GM11168 (cell line): ENCODE measurements at regions not wholly inside any gene's neighbourhood (a gene's known extent, or its start where the extent isn't known, plus 50 kb on each side); places are given as distances from the start of the nearest gene placed in this dataset.

Source experiments
- in situ Hi-C: fragments of 300-500 bp; cut with MboI; formaldehyde crosslinking; loops from one replicate; pipeline ENCODE4 v1.12.0; 2022; ENCODE audit warnings: low sequenced_read_pairs; ENCODE audit not compliant: unreplicated experiment

DNA sequence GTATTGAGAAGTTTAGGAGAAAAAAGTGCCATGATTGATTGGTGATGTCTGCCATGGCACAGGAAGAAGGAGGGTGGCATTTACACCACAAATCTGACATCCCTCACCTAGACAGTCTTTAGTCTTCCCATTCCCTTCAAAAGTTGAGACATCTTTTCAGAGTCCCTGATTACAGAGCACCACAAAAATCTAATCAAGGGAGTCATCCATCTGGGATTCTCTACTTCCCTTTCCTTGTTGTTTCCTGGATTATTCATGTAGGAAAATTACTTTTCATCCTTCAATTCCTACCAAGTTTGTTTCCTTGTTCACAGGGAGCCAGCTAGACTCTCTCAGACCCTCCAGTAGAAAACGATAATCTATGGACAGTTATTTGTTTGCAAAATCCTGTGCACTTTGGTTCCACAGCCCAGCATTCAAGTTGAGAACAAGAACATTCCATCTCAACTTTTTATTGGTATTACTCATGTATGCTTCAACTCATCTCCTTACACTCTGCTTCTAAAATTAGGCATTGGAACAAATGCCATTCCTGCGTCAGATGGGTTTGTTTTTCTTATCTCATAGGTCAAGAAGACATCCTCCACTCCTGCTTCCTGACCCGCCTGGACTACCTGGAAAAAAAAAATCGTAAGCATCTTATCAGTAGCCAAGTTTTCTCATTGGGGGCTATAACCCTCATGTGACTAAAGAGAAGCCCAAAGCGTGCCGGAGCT, 259.9 kb downstream of the FOXO1 start:
- in situ Hi-C loops = no loop called here

DNA sequence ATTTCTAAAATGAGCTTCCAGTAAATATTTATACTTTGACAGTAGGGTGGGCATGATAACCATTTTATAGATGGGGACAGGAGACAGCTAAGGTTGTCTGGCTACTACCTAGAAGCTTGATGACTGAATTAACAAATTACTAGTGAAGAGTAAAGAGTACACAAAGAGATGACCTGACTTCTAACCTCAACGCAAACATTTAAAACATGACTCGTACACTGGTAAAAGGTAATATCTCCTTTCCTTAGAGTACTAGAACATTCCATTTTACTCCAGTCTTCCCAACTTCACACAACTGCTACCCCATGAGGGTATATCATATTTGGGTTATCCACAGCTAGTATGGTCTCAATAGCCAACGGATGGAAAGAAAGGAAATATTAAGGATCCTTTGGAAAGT, 258.9 kb downstream of the FOXO1 start:
- in situ Hi-C loops = no loop called here

DNA sequence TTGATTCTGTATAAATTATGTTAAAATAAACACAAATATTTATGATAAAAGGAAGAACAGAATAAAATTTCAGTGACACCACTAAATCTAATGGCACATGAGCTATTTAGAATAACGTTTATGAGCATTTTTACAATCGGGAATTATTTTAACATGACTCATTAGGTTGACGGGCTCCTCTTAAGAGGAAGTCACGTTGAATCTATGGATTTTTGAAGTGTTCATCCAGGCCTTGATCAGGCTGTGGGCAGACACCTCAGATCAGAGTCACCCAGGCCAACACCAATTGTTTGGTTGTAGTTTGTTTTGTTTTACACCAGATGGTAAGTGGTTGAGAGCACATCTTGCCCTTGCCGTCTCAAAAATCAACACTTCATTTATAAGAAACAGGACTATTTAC, 257.8 kb downstream of the FOXO1 start:
- in situ Hi-C loops = no loop called here

DNA sequence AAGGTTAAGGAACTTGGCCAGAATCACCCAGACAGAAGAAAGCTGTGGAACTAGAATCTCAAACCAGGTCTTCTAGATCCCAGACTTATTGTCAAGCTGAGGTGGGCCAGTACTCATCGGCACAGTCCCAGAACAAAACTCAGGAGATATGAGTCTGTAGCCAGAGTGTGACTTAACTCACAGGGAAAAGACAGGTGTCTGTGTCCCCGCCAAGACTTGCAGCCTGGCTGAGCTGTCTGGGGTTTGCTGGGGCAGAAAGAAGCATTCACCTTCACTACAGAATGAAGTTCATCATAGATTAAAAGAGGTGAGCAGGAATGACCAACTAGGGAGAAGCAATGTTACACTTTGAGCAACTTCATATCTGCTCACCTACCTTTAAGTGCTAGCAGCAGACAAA, 257.2 kb downstream of the FOXO1 start:
- in situ Hi-C loops = no loop called here

DNA sequence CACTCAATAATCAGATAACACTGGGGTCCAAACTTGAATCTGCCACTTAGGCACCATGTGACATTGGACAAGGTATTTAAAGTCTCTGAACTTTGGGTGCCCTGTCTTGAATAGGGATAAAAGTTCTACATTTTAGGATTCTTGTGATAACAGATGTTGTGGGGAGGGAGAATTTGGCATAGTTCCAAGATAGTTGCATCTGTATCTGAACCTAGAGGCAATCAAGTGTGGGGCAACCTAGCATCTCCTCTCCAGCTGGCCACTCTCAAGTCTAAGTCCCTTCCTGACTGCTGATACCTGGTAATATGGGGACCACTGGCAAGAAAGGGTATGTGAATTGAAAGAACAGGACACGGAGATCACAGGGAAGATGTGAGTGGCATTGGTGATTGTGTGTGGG, 256.1 kb downstream of the FOXO1 start:
- in situ Hi-C loops = no loop called here

DNA sequence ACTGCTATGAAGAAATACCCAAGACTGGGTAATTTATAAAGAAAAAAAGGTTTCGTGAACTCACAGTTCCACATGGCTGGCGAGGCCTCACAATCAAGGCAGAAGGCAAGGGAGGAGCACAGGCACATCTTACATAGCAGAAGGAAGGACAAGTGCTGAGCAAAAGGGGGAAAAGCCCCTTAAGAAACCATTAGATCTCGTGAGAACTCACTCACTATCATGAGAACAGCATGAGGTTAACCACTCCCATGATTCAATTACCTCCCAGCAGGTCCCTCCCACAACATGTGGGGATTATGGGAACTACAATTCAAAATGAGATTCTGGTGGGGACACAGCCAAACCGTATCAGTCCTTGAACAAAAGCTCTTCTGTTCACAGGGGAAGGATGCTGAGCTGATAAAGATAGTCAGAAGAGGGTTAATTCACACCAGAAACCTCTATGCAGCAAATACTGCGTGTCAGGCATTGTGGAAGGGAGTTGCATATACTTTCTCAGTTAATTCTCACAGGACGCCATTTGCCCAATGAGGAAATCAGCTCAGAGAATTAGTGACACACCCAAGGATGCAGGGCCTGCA, 246.2 kb downstream of the FOXO1 start:
- in situ Hi-C loops = no loop called here

DNA sequence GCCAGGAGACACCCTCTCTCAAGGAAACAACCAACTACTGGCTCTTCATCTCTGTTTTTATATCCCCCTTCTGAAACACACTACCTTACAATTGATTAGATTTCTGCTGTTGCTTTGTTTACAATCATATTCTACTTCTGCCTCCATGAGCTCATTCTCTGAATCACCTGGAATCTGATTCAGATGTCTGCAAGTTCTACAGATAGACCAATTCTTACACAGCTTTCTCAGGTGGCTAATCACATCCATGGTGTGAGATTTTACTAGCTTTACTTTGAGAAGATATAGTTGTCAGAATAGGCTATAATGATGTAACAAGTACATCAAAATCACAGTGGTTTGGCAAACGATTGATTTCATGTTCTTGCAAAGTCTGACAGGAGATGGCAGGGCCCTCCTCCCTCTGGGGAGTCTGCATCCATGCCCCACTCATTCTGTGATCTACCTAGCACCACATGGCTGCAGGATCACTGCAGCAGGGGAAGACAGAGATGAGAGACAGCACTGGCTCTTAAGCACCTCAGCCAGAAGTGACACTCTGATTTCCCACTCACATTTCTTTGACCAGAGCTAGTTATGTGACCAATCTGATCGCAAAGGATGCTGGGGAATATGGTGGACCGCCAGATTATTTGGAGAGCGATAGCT, 243.7 kb downstream of the FOXO1 start:
- in situ Hi-C loops = no loop called here

DNA sequence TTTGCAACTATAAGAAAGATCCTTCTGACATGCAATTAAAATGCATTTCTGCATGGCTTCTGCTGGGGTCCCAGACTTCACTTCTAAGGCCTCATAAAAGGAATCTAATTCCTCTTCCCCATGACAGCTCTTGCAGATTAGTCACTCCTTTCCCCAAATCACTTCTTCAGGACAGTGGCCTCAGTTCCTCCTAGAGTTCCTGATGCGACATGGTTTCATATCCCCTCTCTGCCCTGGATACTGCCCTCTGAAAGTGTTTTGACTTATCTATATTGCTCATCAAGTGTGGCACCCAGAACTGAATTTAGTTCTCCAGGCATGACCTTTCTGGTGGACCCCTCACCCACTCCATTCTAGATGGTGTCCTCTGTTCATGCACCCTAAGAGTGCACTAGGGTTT, 238.1 kb downstream of the FOXO1 start:
- in situ Hi-C loops = no loop called here

DNA sequence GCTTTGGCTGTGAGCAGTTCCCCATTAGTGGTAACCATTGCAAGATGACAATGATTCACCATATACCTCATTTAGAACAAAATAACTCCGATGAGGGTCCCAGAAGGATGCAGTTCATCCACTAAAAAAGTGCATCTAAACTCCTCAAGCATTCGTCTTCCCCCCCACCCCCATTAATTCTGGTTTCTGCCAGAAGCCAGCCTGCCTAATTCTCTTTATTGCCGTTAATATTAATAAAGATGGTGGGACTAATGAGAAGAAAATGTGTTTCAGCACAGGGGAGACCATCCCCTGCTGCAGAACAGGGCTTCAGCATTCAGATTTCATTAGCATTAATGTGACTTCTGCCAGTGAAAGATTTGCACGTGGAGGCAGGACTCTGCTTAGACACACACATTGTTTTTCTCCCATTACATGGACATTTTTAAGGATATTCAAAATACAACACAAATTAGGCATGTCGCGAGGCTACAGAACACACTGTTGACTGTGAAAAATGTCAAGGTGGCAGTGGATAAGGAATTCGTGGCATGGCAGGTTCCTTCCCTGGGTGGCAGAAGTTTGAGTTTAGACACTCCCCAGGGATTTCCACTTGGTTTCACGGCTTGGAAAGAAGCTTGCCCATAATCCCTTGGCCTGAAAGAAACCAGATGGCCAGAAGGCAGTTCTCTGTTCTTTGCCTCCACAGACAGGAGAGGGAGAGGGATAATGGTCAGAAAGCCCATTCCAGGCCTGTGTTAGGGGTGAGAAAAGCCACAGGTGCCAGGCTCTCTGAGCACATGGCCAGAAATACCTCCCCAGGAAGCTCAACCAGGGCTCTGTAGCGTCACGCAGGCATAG, 236.5 kb downstream of the FOXO1 start:
- in situ Hi-C loops = no loop called here

DNA sequence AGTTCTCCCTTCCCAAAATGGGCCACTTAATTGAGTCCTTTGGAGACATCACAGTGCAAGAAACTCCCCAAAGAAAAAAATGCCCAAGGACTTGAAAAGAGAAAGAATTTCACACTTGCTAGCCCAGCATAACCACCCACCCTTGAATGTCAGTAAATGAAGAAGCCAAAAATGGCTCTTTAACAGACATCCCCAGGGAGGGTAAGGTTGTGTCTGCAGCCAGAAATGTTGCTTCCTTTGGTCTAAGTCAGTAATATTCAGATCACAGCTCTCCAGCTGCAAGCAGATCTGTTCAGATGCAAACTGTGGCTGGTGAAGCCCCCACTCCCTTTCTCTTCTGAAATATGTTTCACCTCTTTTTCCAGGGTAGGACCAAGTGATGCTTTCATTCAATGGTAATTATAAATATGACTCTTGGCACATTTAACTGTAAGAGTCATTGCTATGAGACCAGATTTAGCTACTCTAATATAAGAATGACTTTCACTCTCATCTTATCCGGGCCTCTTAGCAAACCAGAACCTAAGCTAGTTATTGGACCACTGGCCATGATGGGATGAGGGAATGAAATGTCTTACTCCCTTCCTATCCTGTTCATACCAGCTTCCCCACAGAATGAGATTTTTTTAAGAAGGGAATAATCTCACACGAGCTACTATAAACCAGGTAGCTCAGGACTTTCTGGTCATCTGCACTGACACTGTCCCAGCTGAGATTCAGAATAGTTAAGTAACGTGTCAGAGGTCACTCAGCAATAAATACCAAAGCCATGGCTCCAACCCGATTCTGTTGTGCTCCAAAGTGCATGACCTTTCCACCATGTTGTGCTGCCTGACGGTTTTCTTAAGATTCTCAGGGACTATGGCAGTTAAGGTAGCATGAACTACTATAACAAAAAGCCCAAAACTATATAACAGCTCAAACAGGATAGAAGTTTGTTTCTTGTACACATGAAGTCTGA, 234.1 kb downstream of the FOXO1 start:
- in situ Hi-C loops = no loop called here

DNA sequence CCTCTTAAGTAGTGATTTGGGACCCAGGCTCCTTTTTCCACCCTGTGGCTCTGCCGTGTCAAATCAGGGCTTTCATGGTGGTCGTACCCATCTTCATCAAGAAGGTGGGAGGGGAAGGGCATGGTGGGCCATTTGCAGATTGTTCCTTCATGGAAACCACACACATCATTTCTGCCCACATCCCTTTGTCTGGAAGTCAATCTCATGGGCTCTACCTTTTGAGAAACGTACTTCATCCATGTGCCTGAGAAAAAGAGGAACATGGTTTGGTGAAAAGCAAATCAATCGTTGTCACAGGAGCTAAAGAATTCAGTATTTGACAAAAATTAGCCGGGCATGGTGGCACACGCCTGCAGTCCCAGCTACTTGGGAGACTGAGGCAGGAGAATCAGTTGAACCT, 233.4 kb downstream of the FOXO1 start:
- in situ Hi-C loops = no loop called here

DNA sequence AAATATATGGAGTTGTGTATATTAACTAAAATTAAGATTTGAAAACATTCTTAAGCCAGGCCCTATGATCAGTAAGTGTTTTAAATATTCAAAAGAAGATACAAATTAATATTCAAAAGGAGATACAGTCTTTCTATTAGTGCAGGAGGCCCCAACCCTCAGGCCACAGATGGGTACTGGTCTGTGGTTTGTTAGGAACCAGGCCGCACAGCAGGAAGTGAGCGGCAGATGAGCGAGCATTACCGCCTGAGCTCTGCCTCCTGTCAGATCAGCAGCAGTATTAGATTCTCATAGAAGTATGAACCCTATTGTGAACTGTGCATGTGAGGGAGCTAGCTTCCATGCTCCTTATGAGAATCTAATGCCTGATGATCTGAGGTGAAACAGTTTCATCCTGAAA, 232.9 kb downstream of the FOXO1 start:
- in situ Hi-C loops = no loop called here

DNA sequence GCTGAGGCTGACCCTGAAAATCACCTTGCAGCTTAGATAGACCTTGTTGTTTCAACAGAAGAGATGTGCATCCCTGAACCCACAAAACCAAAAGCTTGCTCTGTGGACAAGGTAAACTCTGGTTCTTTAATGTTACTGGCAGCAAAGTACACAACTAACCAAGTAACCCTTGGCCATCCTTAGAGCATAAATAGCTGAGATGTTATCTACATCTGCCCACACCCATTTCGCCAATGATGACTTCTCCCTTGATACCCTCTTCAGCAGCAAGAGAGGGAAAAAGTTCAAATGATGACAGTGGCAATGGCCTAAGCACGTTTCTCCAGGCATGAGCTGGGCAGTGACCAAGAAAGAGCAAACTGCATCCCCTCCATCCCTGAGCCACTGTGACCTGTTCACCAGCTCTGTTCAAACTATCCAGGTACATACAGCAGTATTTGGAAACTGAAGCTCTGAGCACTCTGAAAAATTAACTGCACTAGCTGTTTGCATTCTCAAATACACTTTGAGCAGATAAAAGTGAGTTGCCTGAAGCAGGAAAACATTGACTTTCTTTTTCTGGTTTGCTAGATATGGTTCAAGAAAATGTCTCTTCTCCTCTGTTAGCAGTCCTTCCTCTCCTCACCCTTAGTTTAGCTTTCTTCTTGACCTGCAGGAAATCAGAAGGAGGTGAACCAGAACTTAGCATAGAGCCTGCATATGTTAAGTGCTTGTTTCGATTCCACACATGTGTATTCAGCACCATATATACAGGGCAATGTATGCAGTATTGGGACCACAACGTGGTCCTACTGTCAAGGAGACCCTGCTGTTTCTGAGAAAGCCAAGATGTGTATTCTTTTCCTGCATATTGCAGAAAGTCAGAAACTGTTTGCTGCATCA, 231.7 kb downstream of the FOXO1 start:
- in situ Hi-C loops = no loop called here

DNA sequence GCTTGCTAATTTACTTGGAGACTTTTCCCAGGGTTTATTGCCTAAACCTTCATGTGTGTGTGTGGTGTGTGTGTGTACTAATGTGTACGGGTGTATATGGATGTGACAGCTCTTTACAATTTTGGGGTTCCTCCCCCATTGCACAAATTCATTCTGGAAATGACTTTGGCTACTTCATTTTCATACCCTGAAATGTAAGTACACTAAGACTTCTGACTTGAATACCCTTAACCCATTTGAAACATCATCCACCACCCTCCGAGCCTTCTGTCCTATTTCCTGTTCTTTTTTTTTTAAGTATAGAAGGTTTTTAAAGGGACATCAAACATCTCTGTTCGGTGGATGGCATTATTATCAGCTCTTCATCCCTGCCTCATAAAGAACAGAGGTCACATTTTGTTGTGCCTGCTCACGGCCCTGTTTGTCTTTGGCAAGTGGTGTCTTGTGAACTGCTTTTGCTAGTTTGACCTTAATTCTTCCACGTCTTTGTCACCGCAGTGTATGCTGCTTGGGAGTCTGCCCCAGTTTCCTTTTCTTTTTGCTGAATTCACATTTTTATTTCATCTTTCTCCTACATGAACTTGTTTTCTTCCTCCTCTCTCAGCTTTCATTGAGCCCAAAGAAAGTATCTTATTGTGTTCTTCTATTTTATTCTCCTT, 228.3 kb downstream of the FOXO1 start:
- in situ Hi-C loops = no loop called here

DNA sequence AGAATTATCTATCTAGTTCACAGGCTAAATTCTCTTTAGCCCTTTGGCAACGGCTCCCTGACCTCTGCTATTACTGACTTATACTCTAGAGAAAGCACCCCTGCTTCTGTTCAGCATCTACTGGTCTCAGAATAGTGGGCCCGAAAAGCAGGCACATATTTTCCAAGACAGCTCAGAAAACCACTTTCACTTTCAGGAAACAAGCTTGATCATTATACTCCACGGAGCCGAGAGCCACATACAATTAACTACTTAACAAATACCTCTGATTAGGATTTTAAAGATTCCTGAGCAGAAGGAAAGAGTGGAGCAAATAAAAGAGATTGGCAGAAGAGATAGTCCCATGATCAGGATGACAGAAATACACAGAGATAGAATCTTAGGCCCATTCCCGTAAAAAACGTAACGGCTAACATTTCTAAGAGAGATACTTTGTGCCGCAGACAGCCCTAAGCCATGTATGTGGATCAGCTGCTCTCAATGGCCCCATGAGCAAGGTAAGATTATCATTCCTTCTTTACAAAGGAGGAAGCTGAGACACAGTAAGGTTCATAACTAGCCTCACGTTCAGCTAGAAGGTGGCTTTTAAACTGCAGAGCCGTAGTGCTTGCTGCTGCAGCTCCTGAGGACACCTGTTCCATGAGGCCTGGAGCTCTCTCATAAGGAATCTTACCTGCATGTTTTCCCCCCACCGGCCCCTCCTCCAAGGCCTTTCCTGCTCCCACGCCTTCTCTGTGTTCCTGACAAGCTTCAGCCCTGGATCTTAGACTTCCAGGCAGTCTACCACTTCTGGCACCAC, 227.2 kb downstream of the FOXO1 start:
- in situ Hi-C loops = no loop called here

DNA sequence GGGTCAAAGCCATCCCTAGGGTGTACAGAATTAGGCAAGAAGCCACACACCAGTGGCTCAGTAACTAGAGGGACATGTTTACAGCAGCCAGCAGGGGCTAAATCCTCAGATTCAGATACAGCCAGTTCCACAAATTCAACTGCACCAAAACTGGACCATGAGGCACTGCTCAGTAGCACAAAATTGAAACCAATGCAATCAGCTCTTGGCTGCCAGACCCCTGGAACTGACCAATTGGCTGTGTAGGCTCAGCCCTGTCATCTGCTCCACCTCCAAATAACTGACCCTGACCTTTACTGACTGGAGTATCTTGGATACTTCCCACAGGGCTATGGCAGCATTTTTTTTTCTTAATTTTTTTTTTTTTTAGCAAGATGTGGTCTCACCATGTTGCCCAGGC, 226.5 kb downstream of the FOXO1 start:
- in situ Hi-C loops = no loop called here

DNA sequence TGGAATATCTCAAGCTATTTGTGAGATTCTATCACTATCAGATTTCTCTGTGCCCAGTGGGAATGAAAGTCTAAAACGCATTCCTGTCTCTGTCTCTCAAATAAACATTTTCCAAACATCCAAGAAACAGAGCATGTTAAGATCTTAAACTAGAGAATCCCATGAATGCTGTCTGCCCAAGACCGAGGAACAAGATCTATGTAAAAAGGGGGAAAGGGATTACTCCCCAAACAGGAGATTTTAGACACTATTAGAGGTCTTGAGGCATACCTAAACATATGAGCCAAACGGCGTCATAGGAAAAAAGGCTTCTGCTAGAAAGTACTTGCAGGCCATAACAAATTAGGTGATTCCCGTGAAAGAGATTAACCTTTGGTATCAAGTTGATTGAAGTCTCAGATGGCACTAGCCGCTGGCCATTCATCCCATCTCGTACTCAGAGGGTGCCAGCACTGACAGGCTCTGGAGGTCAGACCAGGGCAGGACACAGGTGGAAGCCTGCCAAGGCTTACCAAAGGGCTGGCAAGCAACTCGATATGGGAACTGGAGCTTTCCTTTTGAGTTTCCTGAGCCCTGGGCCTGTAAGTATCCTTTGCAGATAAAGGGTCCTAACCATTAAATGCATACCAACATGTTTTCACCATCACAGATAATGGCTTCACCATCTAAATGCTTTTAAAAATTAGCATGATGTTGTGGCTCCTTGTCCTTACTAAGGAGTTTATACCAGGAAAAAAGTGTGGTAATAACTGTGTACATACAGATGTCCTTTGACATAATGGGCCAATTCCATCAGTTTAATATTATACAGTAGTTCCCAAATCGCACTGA, 225.2 kb downstream of the FOXO1 start:
- in situ Hi-C loops = no loop called here
